Cardiac muscle cell (in vitro differentiated cells and primary cell): ENCODE measurements at regions not wholly inside any gene's neighbourhood (a gene's known extent, or its start where the extent isn't known, plus 50 kb on each side); places are given as distances from the start of the nearest gene placed in this dataset.

Experiments used
- DNase-seq, 2 donors: peaks; one replicate each; pipeline versions ENCODE4 v3.0.0 to v3.0.0-alpha.2; 2010 to 2017; ENCODE audit warnings: low read depth in 1 of 2, low spot score in 1 of 2
- H3K27ac ChIP-seq: fragments of 200-600 bp; sonication (generic); 2 replicates; pipeline ENCODE4 v1.5.1; 2016
- H3K27me3 ChIP-seq: fragments of 200-600 bp; sonication (generic); 2 replicates; pipeline ENCODE4 v1.6.0; 2016; ENCODE audit warnings: control low read depth
- H3K36me3 ChIP-seq: fragments of 200-600 bp; sonication (generic); 2 replicates; pipeline ENCODE4 v1.5.1; 2016; ENCODE audit warnings: control low read depth
- H3K4me1 ChIP-seq: fragments of 200-600 bp; sonication (generic); 2 replicates; pipeline ENCODE4 v1.8.1; 2017; ENCODE audit warnings: low read depth, mild to moderate bottlenecking, mixed run types
- H3K4me3 ChIP-seq: fragments of 200-600 bp; sonication (generic); 2 replicates; pipeline ENCODE4 v1.5.1; 2016; ENCODE audit warnings: mild to moderate bottlenecking
- H3K9me3 ChIP-seq: fragments of 200-600 bp; sonication (generic); 2 replicates; pipeline ENCODE4 v1.5.1; 2017; ENCODE audit warnings: low read depth, mild to moderate bottlenecking, control low read depth
- TF ChIP-seq, protein P1 (sequence below): IDR thresholded peaks from 2 replicates; pipeline ENCODE4 v1.5.1; 2012; ENCODE audit warnings: low read depth, mild to moderate bottlenecking, low read length

DNA sequence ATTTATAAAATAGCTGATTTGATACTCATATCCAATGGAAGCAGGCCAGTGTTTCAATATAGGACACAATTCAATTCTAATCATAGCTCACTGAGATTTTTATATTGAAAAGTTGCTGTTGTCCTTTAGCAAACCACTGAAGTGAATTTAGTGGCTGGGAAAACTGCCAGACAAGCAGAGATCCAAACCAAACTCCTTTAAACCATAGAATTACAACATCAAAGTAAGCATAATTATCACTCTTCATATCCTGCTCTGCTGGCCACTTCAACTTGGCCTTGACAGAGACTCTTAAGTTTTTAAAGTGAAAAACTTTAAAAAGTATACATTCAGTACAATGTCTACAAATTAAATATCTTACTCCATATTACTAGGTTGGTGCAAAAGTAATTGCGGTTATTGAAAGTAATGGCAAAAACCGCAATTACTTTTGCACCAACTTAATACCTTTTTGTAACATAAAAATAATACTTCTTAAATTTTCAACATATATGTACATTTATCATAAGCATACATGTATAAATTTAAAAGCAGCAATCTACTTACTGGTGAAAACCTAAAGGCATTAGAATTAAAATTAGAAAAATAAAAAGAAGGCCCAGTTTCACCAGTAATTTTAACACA lies 433.0 kb downstream of the PCDH10 start:
- TF ChIP-seq, protein P1, sequence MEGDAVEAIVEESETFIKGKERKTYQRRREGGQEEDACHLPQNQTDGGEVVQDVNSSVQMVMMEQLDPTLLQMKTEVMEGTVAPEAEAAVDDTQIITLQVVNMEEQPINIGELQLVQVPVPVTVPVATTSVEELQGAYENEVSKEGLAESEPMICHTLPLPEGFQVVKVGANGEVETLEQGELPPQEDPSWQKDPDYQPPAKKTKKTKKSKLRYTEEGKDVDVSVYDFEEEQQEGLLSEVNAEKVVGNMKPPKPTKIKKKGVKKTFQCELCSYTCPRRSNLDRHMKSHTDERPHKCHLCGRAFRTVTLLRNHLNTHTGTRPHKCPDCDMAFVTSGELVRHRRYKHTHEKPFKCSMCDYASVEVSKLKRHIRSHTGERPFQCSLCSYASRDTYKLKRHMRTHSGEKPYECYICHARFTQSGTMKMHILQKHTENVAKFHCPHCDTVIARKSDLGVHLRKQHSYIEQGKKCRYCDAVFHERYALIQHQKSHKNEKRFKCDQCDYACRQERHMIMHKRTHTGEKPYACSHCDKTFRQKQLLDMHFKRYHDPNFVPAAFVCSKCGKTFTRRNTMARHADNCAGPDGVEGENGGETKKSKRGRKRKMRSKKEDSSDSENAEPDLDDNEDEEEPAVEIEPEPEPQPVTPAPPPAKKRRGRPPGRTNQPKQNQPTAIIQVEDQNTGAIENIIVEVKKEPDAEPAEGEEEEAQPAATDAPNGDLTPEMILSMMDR, result no peak
- H3K4me3 ChIP-seq, result no peak overlapping the region
- no peaks in the 10 kb centered on the region for H3K4me1 ChIP-seq
- no peaks in the 10 kb centered on the region for H3K27me3 ChIP-seq
- no peaks in the 10 kb centered on the region for H3K9me3 ChIP-seq
- no peaks in the 10 kb centered on the region for H3K36me3 ChIP-seq
- DNase-seq, result peak in 1 of 2 donors; percentile 82
- no peak overlapping the region for H3K27ac ChIP-seq

GRCh38 chr4:133574248-133574647 lies 425.2 kb downstream of the PCDH10 start:
- Histone ChIP-seq H3K36me3 (no peaks in the 10 kb centered on the region), H3K9me3 (no peaks in the 10 kb centered on the region), H3K4me1 (no peaks in the 10 kb centered on the region), H3K4me3 (no peak overlapping the region), H3K27ac (no peak overlapping the region), H3K27me3 (no peaks in the 10 kb centered on the region)
- DNase-seq, result no peak
- TF ChIP-seq, protein P1, result no peak

DNA sequence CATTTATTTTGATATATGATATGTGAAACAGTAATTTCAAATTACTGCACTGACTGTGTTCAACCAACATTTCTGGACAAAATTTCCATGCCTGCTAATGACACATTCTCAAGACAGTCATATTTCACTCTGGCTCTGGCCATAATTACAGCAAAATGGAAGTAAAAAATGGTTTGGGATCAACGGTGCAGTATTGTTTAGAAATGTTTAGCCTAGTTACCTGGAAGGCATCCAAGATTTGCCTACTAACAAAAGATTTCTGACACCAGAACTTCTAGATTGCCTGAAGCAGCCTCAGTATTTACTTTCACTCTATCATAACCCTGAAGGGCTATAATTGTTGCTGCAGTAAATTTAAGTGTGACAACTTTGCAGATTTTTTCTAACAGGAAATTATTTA lies 416.3 kb downstream of the PCDH10 start:
- DNase-seq, result peak in 1 of 2 donors; percentile 79
- no peaks in the 10 kb centered on the region for H3K9me3 ChIP-seq
- no peaks in the 10 kb centered on the region for H3K36me3 ChIP-seq
- TF ChIP-seq, protein P1, result no peak
- H3K4me1 ChIP-seq, result no peaks in the 10 kb centered on the region
- no peak overlapping the region for H3K27ac ChIP-seq
- no peak overlapping the region for H3K4me3 ChIP-seq
- no peaks in the 10 kb centered on the region for H3K27me3 ChIP-seq

DNA sequence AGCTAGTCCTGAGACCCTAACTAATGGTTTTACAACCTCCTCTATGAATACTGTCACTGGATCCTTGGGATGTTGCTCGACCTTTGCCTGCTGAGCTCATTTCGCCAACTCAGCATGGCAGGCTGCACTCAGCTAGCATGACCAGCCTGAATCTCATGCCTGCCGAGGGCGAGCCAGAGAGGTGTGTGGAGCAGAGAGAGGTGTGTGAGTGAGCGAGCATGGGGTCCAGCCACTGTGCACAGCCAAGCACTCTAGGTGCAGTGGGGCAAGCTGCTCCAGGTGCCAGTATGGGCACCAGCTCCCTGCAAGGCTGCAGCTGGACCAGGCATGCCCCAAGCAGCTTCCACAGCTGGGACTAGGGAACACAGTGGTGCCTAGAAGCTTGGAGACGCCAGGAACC lies 410.9 kb downstream of the PCDH10 start:
- H3K36me3 ChIP-seq, result no peaks in the 10 kb centered on the region
- no peak overlapping the region for H3K4me3 ChIP-seq
- no peak for DNase-seq
- no peak overlapping the region for H3K27ac ChIP-seq
- no peaks in the 10 kb centered on the region for H3K4me1 ChIP-seq
- no peaks in the 10 kb centered on the region for H3K9me3 ChIP-seq
- TF ChIP-seq, protein P1, result no peak
- no peaks in the 10 kb centered on the region for H3K27me3 ChIP-seq

DNA sequence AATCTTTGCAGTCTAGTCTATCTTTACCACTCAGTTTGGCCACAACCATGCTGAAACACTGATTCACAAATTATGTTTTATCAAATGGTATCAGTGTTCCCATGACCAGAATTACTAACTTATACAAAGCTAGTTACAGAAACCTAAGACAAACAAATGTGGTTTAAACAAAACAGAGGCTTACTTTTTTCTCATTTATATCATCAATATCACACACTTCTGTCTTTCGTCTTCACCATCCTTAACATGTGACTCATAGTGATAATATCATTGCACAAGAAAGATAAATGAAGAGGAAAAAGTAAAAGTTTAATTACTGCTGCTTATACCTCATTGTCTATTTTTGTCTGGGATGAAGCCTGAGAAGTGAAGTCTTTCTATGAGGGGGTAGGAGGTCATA lies 406.6 kb downstream of the PCDH10 start:
- peak in 1 of 2 donors; percentile 4 for DNase-seq
- no peak overlapping the region for H3K27ac ChIP-seq
- H3K4me1 ChIP-seq, result no peaks in the 10 kb centered on the region
- no peak overlapping the region for H3K4me3 ChIP-seq
- no peaks in the 10 kb centered on the region for H3K36me3 ChIP-seq
- H3K27me3 ChIP-seq, result no peaks in the 10 kb centered on the region
- TF ChIP-seq, protein P1, result no peak
- H3K9me3 ChIP-seq, result no peaks in the 10 kb centered on the region
